Stimulated activated naive CD8-positive, alpha-beta T cell treated with anti-CD3 and anti-CD28 coated beads, Interleukin-15, amount 100 ng/mL, for 72 hours (primary cell): ENCODE measurements at regions not wholly inside any gene's neighbourhood (a gene's known extent, or its start where the extent isn't known, plus 50 kb on each side); places are given as distances from the start of the nearest gene placed in this dataset.

ENCODE experiments used
- ATAC-seq: fragments of 150-1000 bp; cut with Tn5 transposase; 2 replicates; pipeline ENCODE4 v1.10.0; 2021; ENCODE audit warnings: mild to moderate bottlenecking, moderate library complexity
- DNase-seq, 2 donors: peaks; one replicate each; pipeline ENCODE4 v3.0.0; 2021 to 2022
- H3K27ac Mint-ChIP-seq, 2 donors: one replicate each; pipeline ENCODE4 v1.8.0; 2022; ENCODE audit warnings: mild to moderate bottlenecking in 2 of 2, mixed read lengths in 2 of 2, moderate library complexity in 2 of 2
- H3K27me3 Mint-ChIP-seq: one replicate; pipeline ENCODE4 v1.8.0; 2022; ENCODE audit warnings: mixed read lengths
- H3K4me1 Mint-ChIP-seq: one replicate; pipeline ENCODE4 v1.8.0; 2022; ENCODE audit warnings: mild to moderate bottlenecking, mixed read lengths
- H3K4me3 Mint-ChIP-seq, 2 donors: one replicate each; pipeline ENCODE4 v1.8.0; 2022; ENCODE audit warnings: mild to moderate bottlenecking in 2 of 2, mixed read lengths in 2 of 2, moderate library complexity in 1 of 2
- H3K9me3 Mint-ChIP-seq, 2 donors: one replicate each; pipeline ENCODE4 v1.8.0; 2022; ENCODE audit warnings: mixed read lengths in 2 of 2

DNA sequence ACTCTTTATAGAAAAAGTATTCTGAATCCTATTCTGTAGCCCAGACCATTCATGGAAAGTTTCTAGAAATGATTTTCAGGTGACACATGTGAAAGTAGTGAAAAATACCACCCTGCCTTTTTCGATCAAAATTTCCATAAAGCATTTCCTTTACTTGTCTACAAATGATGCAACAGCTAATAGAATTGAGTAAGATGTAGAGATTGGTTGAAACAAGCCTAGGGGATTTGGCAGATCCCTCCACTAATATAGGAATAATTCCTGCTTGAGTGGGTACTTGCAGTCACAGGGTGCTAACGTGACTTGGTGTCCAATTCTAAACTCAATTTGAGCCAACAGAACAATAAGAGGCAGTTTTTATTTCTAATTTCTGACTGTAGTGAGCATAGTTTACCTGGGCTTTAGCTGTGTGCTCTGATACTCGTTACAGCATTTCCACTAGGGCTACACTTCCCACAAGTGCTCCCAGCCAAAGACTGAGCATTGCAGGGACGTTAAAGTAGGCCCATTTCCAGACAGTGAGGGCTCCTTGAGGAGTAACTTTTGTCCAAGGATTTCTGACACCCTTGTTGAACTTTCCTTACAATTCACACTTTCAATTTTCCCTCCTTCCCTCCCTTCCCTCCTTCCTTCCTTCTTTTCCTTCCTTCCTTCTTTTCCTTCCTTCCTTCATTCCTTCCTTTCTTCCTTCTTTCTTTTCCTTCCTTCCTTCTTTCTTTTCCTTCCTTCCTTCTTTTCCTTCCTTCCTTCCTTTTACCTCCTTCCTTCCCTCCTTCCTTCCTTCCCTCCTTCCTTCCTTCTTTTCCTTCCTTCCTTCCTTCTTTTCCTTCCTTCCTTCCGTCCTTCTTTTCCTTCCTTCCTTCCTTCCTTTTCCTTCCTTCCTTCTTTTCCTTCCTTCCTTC, 53.9 kb upstream of the TP63 start:
- no peak for DNase-seq

GRCh38 chr3:189580190-189580589, 51.0 kb upstream of the TP63 start:
- no peak overlapping the region for H3K27ac Mint-ChIP-seq
- H3K9me3 Mint-ChIP-seq: peaks cover 11 to 14% of the 10 kb centered on the region in 2 donors
- H3K27me3 Mint-ChIP-seq: peaks cover 4% of the 10 kb centered on the region
- DNase-seq (no peak), ATAC-seq (no peak)
- peaks cover 26% of the 10 kb centered on the region for H3K4me1 Mint-ChIP-seq
- H3K4me3 Mint-ChIP-seq: no peak overlapping the region

More for the DNA sequence above, 53.9 kb upstream of the TP63 start:
- ATAC-seq: peak; percentile 54
- peaks cover 11 to 16% of the 10 kb centered on the region in 2 donors for H3K9me3 Mint-ChIP-seq
- peak overlapping the region; percentile 98 to 99 for H3K27ac Mint-ChIP-seq
- peaks cover 47% of the 10 kb centered on the region for H3K4me1 Mint-ChIP-seq
- H3K27me3 Mint-ChIP-seq: no peaks in the 10 kb centered on the region
- no peak overlapping the region for H3K4me3 Mint-ChIP-seq
